Heart right ventricle (tissue), 16 donors: ENCODE measurements at regions not wholly inside any gene's neighbourhood (a gene's known extent, or its start where the extent isn't known, plus 50 kb on each side); places are given as distances from the start of the nearest gene placed in this dataset.
"Not testable (repeated sequence)": the region's sequence is repeated elsewhere in the genome, so short reads cannot be mapped to it uniquely, and the experiment has no call there.

ENCODE experiments used
- ATAC-seq, 8 donors: fragments of 200-7000 bp; cut with Tn5 transposase; one replicate each; pipeline ENCODE4 v1.9.1; 2020; ENCODE audit warnings: mild to moderate bottlenecking in 8 of 8, moderate library complexity in 8 of 8, moderate number of reproducible peaks in 1 of 8
- DNase-seq, 2 donors: peaks; one replicate each; pipeline ENCODE4 v3.0.0-alpha.2; 2020
- H3K27ac ChIP-seq, 10 donors: fragments of 200-600 bp; sonication (generic) in 2 of 10; one replicate each; pipeline versions ENCODE4 v1.5.0 to v1.8.0; 2020 to 2022; ENCODE audit warnings: mild to moderate bottlenecking in 3 of 10
- H3K27me3 ChIP-seq, 7 donors: fragments of 200-600 bp; one replicate each; pipeline ENCODE4 v1.8.0; 2021 to 2022; ENCODE audit warnings: mild to moderate bottlenecking in 2 of 7
- H3K36me3 ChIP-seq, 9 donors: fragments of 200-600 bp; sonication (generic) in 1 of 9; one replicate each; pipeline versions ENCODE4 v1.5.0 to v1.8.0; 2020 to 2022; ENCODE audit warnings: mild to moderate bottlenecking in 2 of 9
- H3K4me1 ChIP-seq, 9 donors: fragments of 200-600 bp; sonication (generic) in 1 of 9; one replicate each; pipeline versions ENCODE4 v1.5.0 to v1.8.0; 2020 to 2022; ENCODE audit warnings: mild to moderate bottlenecking in 4 of 9
- H3K4me3 ChIP-seq, 10 donors: fragments of 200-600 bp; sonication (generic) in 2 of 10; one replicate each; pipeline versions ENCODE4 v1.5.0 to v1.8.0; 2020 to 2022; ENCODE audit warnings: mild to moderate bottlenecking in 7 of 10, moderate library complexity in 2 of 10
- H3K9me3 ChIP-seq, 11 donors: fragments of 200-600 bp in 10 of 11; sonication (generic) in 2 of 11; one replicate each; pipeline versions ENCODE4 v1.5.0 to v1.8.0; 2013 to 2022; ENCODE audit warnings: mild to moderate bottlenecking in 2 of 11, control low read depth in 1 of 11, moderate library complexity in 1 of 11
- CTCF ChIP-seq, 9 donors: fragments of 200-600 bp; sonication (generic) in 2 of 9; IDR thresholded peaks; one replicate each; pipeline versions ENCODE4 v1.5.0 to v1.8.0; 2021 to 2022; ENCODE audit warnings: antibody characterized with exemption in 9 of 9, mild to moderate bottlenecking in 5 of 9, moderate library complexity in 1 of 9
- WGBS, 2 donors: extraction: QIAGEN DNeasy Blood & Tissue Kit; methylation state at CpG; one replicate each; pipeline ENCODE4 v1.1.7; 2013; ENCODE audit warnings: inconsistent platforms in 1 of 2; 5-methylcytosine and 5-hydroxymethylcytosine counted together
- intact Hi-C, 10 donors: fragments of 100-400 bp; cut with DNase I; formaldehyde crosslinking; loops; one replicate each; pipeline versions ENCODE4 v1.11.1 to v1.14.2; 2022
- donor health status: Arrhythmogenic right ventricular cardiomyopathy.
- donor health status: ischemic (EF 13 %, LVEDD 7.1; RV severe dilation, severe dysfunction).
- donor health status: healthy with polysubstance abuse.
- donor health status: DM: no; HTN: yes; CAD: no.
- donor health status: DM: no; HTN: no; CAD: no.
- donor health status: ischemic (EF 25% LVEDD 6.9; RV normal size, moderate dysfunction).
- donor health status: ischemic (EF 25% LVEDD 5.7; RV mildly dilated, moderate dysfunction).
- donor health status: healthy.
- donor health status: DM: yes; HTN: yes; CAD: no.
- donor health status: Ischemic cardiomyopathy.
- donor health status: ischemic (EF 35%, LVEDD 5.7; RV mildly dilated, moderate dysfunction).
- donor health status: nonischemic (EF 11% LVEDD 7.7; RV severe dilation, severe dysfunction).
- donor health status: DM: yes; HTN: yes; CAD: no.
- donor health status: PGD.
- donor health status: ischemic (EF 29% LVEDD 5.4; RV normal size, mild dysfunction).
- donor health status: nonischemic (EF 23%, LVEDD 6.1; RV moderate dilation, normal function).

GRCh38 chr1:61552630-61553305, 172.2 kb downstream of the TM2D1 start:
- no peaks in the 10 kb centered on the region for H3K27me3 ChIP-seq
- intact Hi-C loops: no loop called here

GRCh38 chr1:61547302-61547701, 177.6 kb downstream of the TM2D1 start:
- 81 to 92% methylated on average over 2 of the region's 2 CpGs for WGBS, 2 donors
- H3K36me3 ChIP-seq, ATAC-seq, H3K27me3 ChIP-seq, H3K27ac ChIP-seq, H3K4me1 ChIP-seq, DNase-seq, intact Hi-C loops, H3K4me3 ChIP-seq: not testable (repeated sequence)
- TF ChIP-seq CTCF (IDR thresholded peaks at IDR 0.05): peak in 1 of 9 donors; percentile 10
- H3K9me3 ChIP-seq: peaks cover 0 to 38% (median 0%) of the 10 kb centered on the region in 11 donors

More at GRCh38 chr1:61552630-61553305, 172.2 kb downstream of the TM2D1 start:
- WGBS, 2 donors: 92 to 93% methylated on average over 4 of the region's 4 CpGs
- no peaks in the 10 kb centered on the region for H3K36me3 ChIP-seq
- peaks cover 0 to 34% (median 7%) of the 10 kb centered on the region in 11 donors for H3K9me3 ChIP-seq
- no peak for ATAC-seq
- DNase-seq: no peak
- H3K4me3 ChIP-seq: no peak overlapping the region
- H3K4me1 ChIP-seq: no peaks in the 10 kb centered on the region
- TF ChIP-seq CTCF (IDR thresholded peaks at IDR 0.05): no peak
- H3K27ac ChIP-seq: no peak overlapping the region

- ATAC-seq, intact Hi-C loops, DNase-seq, H3K27ac ChIP-seq, H3K27me3 ChIP-seq, H3K36me3 ChIP-seq, H3K4me1 ChIP-seq, H3K4me3 ChIP-seq: not testable (repeated sequence)
- WGBS, 2 donors: 83 to 92% methylated on average over 2 of the region's 2 CpGs
- H3K9me3 ChIP-seq: peaks cover 0 to 24% (median 0%) of the 10 kb centered on the region in 11 donors
These were observed 180.1 kb downstream of the TM2D1 start for GRCh38 chr1:61544870-61545269.

GRCh38 chr1:61543498-61543897, 181.4 kb downstream of the TM2D1 start:
- H3K27me3 ChIP-seq, H3K4me3 ChIP-seq, ATAC-seq, H3K36me3 ChIP-seq, DNase-seq, H3K27ac ChIP-seq, intact Hi-C loops, H3K4me1 ChIP-seq: not testable (repeated sequence)
- H3K9me3 ChIP-seq: peaks cover 0 to 20% (median 0%) of the 10 kb centered on the region in 11 donors

- Histone ChIP-seq H3K27ac (no peak overlapping the region), H3K4me3 (no peak overlapping the region), H3K4me1 (no peaks in the 10 kb centered on the region), H3K9me3 (peaks cover 0 to 20% (median 0%) of the 10 kb centered on the region in 11 donors), H3K36me3 (no peaks in the 10 kb centered on the region), H3K27me3 (no peaks in the 10 kb centered on the region)
- ATAC-seq (no peak), DNase-seq (no peak)
- no peak for TF ChIP-seq CTCF (IDR thresholded peaks at IDR 0.05)
- WGBS, 2 donors: 88 to 90% methylated on average over 12 of the region's 12 CpGs
- intact Hi-C loops: no loop called here
These were observed 185.1 kb downstream of the TM2D1 start for GRCh38 chr1:61539720-61540462.
